ENCODE measurements at regions not wholly inside any gene's neighbourhood (a gene's known extent, or its start where the extent isn't known, plus 50 kb on each side); places are given as distances from the start of the nearest gene placed in this dataset.
"Not testable (repeated sequence)": the region's sequence is repeated elsewhere in the genome, so short reads cannot be mapped to it uniquely, and the experiment has no call there.

GRCh38 chr1:121558034-121558433 is 373.3 kb downstream of the SRGAP2C start:
- POLR2A ChIA-PET, CTCF ChIA-PET: not testable (repeated sequence)

- POLR2A ChIA-PET = no interaction called here
- CTCF ChIA-PET = no interaction called here
Observed at GRCh38 chr1:121558514-121558913, 373.7 kb downstream of the SRGAP2C start.

DNA sequence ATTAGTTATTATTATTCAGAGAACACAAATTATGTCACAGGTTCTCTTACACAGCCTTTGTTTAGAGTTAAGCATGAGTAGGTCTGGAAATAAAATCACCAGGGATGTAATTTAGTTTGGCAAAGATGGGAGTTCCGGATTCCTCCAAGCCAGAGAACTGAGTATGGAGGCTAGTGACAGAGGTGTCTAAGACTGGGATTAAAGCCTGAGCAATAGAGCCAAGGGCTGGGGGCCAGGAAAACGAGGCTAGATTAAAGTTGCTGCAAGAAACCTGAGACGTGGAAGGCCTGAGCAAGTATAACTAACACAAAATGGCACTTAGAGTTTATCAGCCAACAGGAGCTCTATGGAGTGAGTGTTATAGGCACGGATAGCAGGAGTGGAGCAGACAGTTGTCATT is 381.6 kb downstream of the SRGAP2C start:
- POLR2A ChIA-PET = no interaction called here
- CTCF ChIA-PET = no interaction called here

GRCh38 chr1:121569428-121569827 is 384.7 kb downstream of the SRGAP2C start:
- CTCF ChIA-PET = no interaction called here
- POLR2A ChIA-PET = no interaction called here

- CTCF ChIA-PET, POLR2A ChIA-PET: not testable (repeated sequence)
Observed at GRCh38 chr1:121573881-121574504, 389.2 kb downstream of the SRGAP2C start.

DNA sequence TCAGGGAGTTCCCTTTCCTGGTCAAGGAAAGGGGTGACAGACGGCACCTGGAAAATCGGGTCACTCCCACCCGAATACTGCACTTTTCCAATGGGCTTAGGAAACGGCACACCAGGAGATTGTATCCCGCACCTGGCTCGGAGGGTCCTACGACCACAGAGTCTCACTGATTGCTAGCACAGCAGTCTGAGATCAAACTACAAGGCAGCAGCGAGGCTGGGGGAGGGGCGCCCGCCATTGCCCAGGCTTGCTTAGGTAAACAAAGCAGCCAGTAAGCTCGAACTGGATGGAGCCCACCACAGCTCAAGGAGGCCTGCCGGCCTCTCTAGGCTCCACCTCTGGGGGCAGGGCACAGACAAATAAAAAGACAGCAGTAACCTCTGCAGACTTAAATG is 389.7 kb downstream of the SRGAP2C start:
- CTCF ChIA-PET, POLR2A ChIA-PET: not testable (repeated sequence)

GRCh38 chr1:121582898-121583297 is 398.1 kb downstream of the SRGAP2C start:
- POLR2A ChIA-PET, CTCF ChIA-PET: not testable (repeated sequence)

DNA sequence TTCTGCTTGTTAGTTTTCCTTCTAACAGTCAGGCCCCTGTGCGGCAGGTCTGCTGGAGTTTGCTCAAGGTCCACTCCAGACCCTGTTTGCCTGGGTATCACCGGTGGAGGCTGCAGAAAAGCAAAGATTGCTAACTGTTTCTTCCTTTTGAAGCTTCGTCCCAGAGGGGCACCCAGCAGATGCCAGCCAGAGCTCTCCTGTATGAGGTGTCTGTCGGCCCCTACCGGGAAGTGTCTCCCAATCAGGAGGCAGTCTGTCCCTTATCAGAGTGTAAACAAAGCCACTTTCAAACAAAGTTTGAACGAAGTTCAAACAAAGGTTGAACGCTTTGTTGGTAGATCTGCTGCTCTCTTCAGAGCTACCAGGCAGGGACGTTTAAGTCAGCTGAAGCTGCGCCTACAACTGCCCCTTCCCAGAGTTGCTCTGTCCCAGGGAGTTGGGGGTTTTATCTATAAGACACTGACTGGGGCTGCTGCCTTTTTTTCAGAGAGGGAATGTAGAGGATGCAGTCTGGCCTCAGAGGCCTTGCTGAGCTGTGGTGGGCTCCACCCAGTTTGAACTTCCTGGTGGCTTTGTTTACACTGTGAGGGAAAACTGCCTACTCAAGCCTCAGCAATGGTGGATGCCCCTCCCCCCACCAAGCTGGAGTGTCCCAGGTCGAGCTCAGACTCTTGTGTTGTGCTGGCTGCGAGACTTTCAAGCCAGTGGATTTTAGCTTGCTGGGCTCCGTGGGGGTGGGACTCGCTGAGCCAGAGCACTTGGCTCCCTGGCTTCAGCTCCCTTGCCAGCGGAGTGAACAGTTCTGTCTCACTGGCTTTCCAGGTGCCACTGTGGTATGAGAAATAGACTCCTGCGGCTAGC is 401.8 kb downstream of the SRGAP2C start:
- ChIA-PET CTCF (no interaction called here), POLR2A (no interaction called here)

- ChIA-PET CTCF (no interaction called here), POLR2A (no interaction called here)
Observed at GRCh38 chr1:121587230-121587569, 402.4 kb downstream of the SRGAP2C start.

- ChIA-PET CTCF (no interaction called here), POLR2A (no interaction called here)
Observed at GRCh38 chr1:121587777-121588176, 403.0 kb downstream of the SRGAP2C start.

DNA sequence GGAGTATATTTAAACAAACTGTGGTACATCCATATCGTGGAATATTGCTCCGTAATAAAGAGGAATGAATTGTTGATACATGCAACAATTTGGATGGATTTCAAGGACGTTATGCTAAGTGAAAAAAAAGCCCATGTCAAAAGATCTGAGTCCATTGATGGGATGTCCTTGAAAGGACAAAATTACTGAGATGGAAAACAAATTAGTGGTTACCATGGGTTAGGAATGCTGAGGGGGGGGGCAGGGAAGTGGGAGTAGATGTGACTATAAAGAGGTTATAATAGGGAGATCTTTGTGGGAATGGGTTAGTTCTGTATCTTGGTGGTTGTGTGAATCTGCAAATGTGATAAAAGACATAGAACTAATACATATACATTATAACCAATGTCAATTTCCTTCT is 409.3 kb downstream of the SRGAP2C start:
- ChIA-PET POLR2A (no interaction called here), CTCF (no interaction called here)

- ChIA-PET POLR2A (no interaction called here), CTCF (no interaction called here)
Observed at GRCh38 chr1:121595089-121595488, 410.3 kb downstream of the SRGAP2C start.

- POLR2A ChIA-PET, CTCF ChIA-PET: not testable (repeated sequence)
Observed at GRCh38 chr1:121604843-121605444, 420.2 kb downstream of the SRGAP2C start.

DNA sequence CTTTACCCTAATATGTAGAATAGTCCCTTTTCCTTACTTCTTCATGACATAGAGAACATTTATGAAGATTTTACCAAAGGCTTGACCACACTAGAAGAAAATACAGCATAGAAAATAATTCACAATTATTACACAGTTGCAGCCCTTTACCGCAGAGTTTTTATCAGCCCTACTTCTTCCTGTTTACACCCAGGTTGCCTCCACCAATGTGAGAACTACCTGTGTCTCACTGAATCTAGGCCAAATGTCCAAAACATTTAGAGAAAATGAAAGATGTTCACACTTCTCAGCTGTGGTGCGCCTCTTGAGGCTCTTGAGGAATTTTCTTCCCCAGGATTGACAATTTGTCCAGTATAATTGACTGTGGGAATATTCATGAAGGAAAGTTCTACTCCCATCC is 422.7 kb downstream of the SRGAP2C start:
- POLR2A ChIA-PET, CTCF ChIA-PET: not testable (repeated sequence)

All from activated CD8-positive, alpha-beta memory T cell treated with anti-CD3 and anti-CD28 coated beads for 36 hours (primary cell).